Right atrium auricular region (tissue), 2 donors: ENCODE measurements at regions not wholly inside any gene's neighbourhood (a gene's known extent, or its start where the extent isn't known, plus 50 kb on each side); places are given as distances from the start of the nearest gene placed in this dataset.

ENCODE experiments used
- DNase-seq: peaks from one replicate; pipeline ENCODE4 v3.0.0-alpha.2; 2019; ENCODE audit warnings: low spot score
- H3K27ac ChIP-seq, 2 donors: fragments of 200-600 bp; sonication (generic); 1 replicate in 1 of 2; 2 replicates in 1 of 2; pipeline ENCODE4 v1.5.1; 2016 to 2019
- H3K27me3 ChIP-seq, 2 donors: fragments of 200-600 bp; sonication (generic); one replicate each; pipeline versions ENCODE4 v1.5.1 to v1.6.0; 2017 to 2019
- H3K36me3 ChIP-seq: fragments of 200-600 bp; sonication (generic); one replicate; pipeline ENCODE4 v1.5.1; 2016
- H3K4me1 ChIP-seq, 2 donors: fragments of 200-600 bp; sonication (generic); one replicate each; pipeline versions ENCODE4 v1.5.1 to v1.6.0; 2017 to 2019
- H3K4me3 ChIP-seq, 2 donors: fragments of 200-600 bp; sonication (generic); 1 replicate in 1 of 2; 2 replicates in 1 of 2; pipeline ENCODE4 v1.5.1; 2017 to 2019; ENCODE audit warnings: mild to moderate bottlenecking in 1 of 2, moderate library complexity in 1 of 2
- H3K9me3 ChIP-seq, 2 donors: fragments of 200-600 bp; sonication (generic); one replicate each; pipeline ENCODE4 v1.5.1; 2019
- CTCF ChIP-seq, 2 donors: fragments of 200-600 bp; sonication (generic); IDR thresholded peaks; one replicate each; pipeline ENCODE4 v1.5.1; 2019; ENCODE audit warnings: antibody characterized with exemption in 2 of 2

GRCh38 chr2:196344397-196344796 lies 173.0 kb upstream of the STK17B start:
- DNase-seq, result no peak
- H3K27me3 ChIP-seq, result no peaks in the 10 kb centered on the region
- H3K9me3 ChIP-seq, result no peaks in the 10 kb centered on the region
- no peak overlapping the region for H3K27ac ChIP-seq
- TF ChIP-seq CTCF (IDR thresholded peaks at IDR 0.05), result no peak
- H3K4me1 ChIP-seq, result peaks cover 0 to 7% of the 10 kb centered on the region in 2 donors
- H3K36me3 ChIP-seq, result no peaks in the 10 kb centered on the region
- H3K4me3 ChIP-seq, result no peak overlapping the region

- no peak overlapping the region for H3K27ac ChIP-seq
- TF ChIP-seq CTCF (IDR thresholded peaks at IDR 0.05), result no peak
- DNase-seq, result no peak
- no peaks in the 10 kb centered on the region for H3K36me3 ChIP-seq
- peaks cover 0 to 7% of the 10 kb centered on the region in 2 donors for H3K4me1 ChIP-seq
- no peaks in the 10 kb centered on the region for H3K27me3 ChIP-seq
- H3K9me3 ChIP-seq, result no peaks in the 10 kb centered on the region
- H3K4me3 ChIP-seq, result no peak overlapping the region
These were observed 182.3 kb upstream of the STK17B start for GRCh38 chr2:196353717-196354116.

GRCh38 chr2:196354186-196354585 lies 182.8 kb upstream of the STK17B start:
- H3K4me3 ChIP-seq, result no peak overlapping the region
- DNase-seq, result no peak
- H3K9me3 ChIP-seq, result no peaks in the 10 kb centered on the region
- no peaks in the 10 kb centered on the region for H3K27me3 ChIP-seq
- TF ChIP-seq CTCF (IDR thresholded peaks at IDR 0.05), result no peak
- H3K27ac ChIP-seq, result no peak overlapping the region
- peaks cover 0 to 7% of the 10 kb centered on the region in 2 donors for H3K4me1 ChIP-seq
- no peaks in the 10 kb centered on the region for H3K36me3 ChIP-seq

GRCh38 chr2:196356332-196356731 lies 185.0 kb upstream of the STK17B start:
- Histone ChIP-seq H3K36me3 (no peaks in the 10 kb centered on the region), H3K4me3 (peak overlapping the region in 1 of 2 donors; percentile 13), H3K27me3 (no peaks in the 10 kb centered on the region), H3K9me3 (no peaks in the 10 kb centered on the region), H3K4me1 (peaks cover 0 to 8% of the 10 kb centered on the region in 2 donors), H3K27ac (no peak overlapping the region)
- DNase-seq, result no peak
- no peak for TF ChIP-seq CTCF (IDR thresholded peaks at IDR 0.05)

- Histone ChIP-seq H3K9me3 (no peaks in the 10 kb centered on the region), H3K27ac (peak overlapping the region in 1 of 2 donors; percentile 14), H3K27me3 (no peaks in the 10 kb centered on the region), H3K4me1 (peaks cover 0 to 17% of the 10 kb centered on the region in 2 donors), H3K36me3 (no peaks in the 10 kb centered on the region), H3K4me3 (peak overlapping the region; percentile 25 to 31)
- no peak for DNase-seq
- TF ChIP-seq CTCF (IDR thresholded peaks at IDR 0.05), result no peak
These were observed 189.3 kb upstream of the STK17B start for GRCh38 chr2:196360650-196361049.

- DNase-seq, result no peak
- Histone ChIP-seq H3K4me3 (peak overlapping the region; percentile 17 to 31), H3K27ac (peak overlapping the region in 1 of 2 donors; percentile 51)
These were observed 190.4 kb upstream of the STK17B start for GRCh38 chr2:196361606-196362326.

More at GRCh38 chr2:196361606-196362326, 190.4 kb upstream of the STK17B start:
- H3K4me1 ChIP-seq, result peaks cover 0 to 17% of the 10 kb centered on the region in 2 donors
- H3K36me3 ChIP-seq, result no peaks in the 10 kb centered on the region
- no peaks in the 10 kb centered on the region for H3K9me3 ChIP-seq
- TF ChIP-seq CTCF (IDR thresholded peaks at IDR 0.05), result no peak
- H3K27me3 ChIP-seq, result no peaks in the 10 kb centered on the region
